HCT116 (cell line): ENCODE measurements at regions not wholly inside any gene's neighbourhood (a gene's known extent, or its start where the extent isn't known, plus 50 kb on each side); places are given as distances from the start of the nearest gene placed in this dataset.

Experiments used
- ATAC-seq: fragments of 200-7000 bp; cut with Tn5 transposase; 2 replicates; pipeline ENCODE4 v1.9.1; 2020; ENCODE audit warnings: mild to moderate bottlenecking, moderate library complexity
- BruUV-seq: library from RNA; stranded (reverse); fragments of 400-500 nt; replicated peaks from 2 replicates; lab custom pipeline; 2021; lab: Mats Ljungman, UMichigan
- CTCF ChIA-PET: fragments of 300-600 bp; sonication (Branson Sonifier 250); formaldehyde crosslinking; loops from one replicate; lab custom pipeline; 2021; ENCODE audit warnings: antibody characterized with exemption; lab: Charles Lee
- POLR2A ChIA-PET: fragments of 300-600, 350-600 bp; sonication (Branson Sonifier 250); formaldehyde crosslinking; loops from one replicate; lab custom pipeline; 2021; ENCODE audit warnings: antibody characterized with exemption; lab: Charles Lee
- RAD21 ChIA-PET, 2 experiments: fragments of 300-600 bp; sonication (Branson Sonifier 250); formaldehyde crosslinking; loops; one replicate each; lab custom pipeline; 2023; ENCODE audit warnings: low total read pairs in 2 of 2; ENCODE audit not compliant: uncharacterized antibody in 2 of 2, unreplicated experiment in 2 of 2, low non-redundant PET in 1 of 2; lab: Charles Lee
- DNase-seq: peaks from one replicate; pipeline ENCODE4 v3.0.0-alpha.2; 2010; ENCODE audit warnings: low read depth, low spot score
- H2AFZ ChIP-seq: fragments of 200-600 bp; shearing (Covaris generic), sonication (generic); 2 replicates; pipeline ENCODE4 v1.6.1; 2017; ENCODE audit warnings: low read depth, mixed run types, mixed read lengths, antibody characterized with exemption, low read length; ENCODE audit not compliant: poor library complexity, severe bottlenecking
- H3K27ac ChIP-seq: 2 replicates; pipeline ENCODE4 v1.5.1; 2012; ENCODE audit warnings: low read depth, low read length
- H3K27me3 ChIP-seq: fragments of 200-600 bp; sonication (generic); 2 replicates; pipeline ENCODE4 v1.6.1; 2016; ENCODE audit warnings: mixed run types, low read length, mixed read lengths; ENCODE audit not compliant: insufficient read depth
- H3K36me3 ChIP-seq, 2 experiments: fragments of 200-500 bp in 1 of 2; fragments of 200-600 bp in 1 of 2; sonication (Bioruptor generic) in 1 of 2; sonication (generic) in 1 of 2; 2 replicates each; pipeline versions ENCODE4 v1.5.1 to v1.6.1; 2014 to 2016; ENCODE audit warnings: low read length in 2 of 2, inconsistent platforms in 1 of 2, mixed read lengths in 1 of 2, mixed run types in 1 of 2; ENCODE audit not compliant: insufficient read depth in 2 of 2, control insufficient read depth in 1 of 2
- H3K4me1 ChIP-seq, 2 experiments: fragments of 200-600 bp in 1 of 2; sonication (generic) in 1 of 2; 2 replicates each; pipeline versions ENCODE4 v1.5.1 to v1.6.1; 2012 to 2017; ENCODE audit warnings: low read length in 2 of 2, inconsistent platforms in 1 of 2, mild to moderate bottlenecking in 1 of 2, mixed read lengths in 1 of 2, mixed run types in 1 of 2, moderate library complexity in 1 of 2; ENCODE audit not compliant: insufficient read depth in 2 of 2, control insufficient read depth in 1 of 2
- H3K4me2 ChIP-seq: fragments of 200-600 bp; sonication (generic); 2 replicates; pipeline ENCODE4 v1.6.1; 2017; ENCODE audit warnings: mixed run types, low read length, mixed read lengths
- H3K4me3 ChIP-seq, 2 experiments: fragments of 200-600 bp in 1 of 2; sonication (generic) in 1 of 2; replicated peaks in 1 of 2; 2 replicates each; pipeline ENCODE4 v1.5.1; 2011 to 2016; ENCODE audit warnings: low read length in 2 of 2, control low read depth in 1 of 2, low read depth in 1 of 2, mild to moderate bottlenecking in 1 of 2, mixed read lengths in 1 of 2, mixed run types in 1 of 2
- H3K79me2 ChIP-seq: fragments of 200-600 bp; sonication (generic); 2 replicates; pipeline ENCODE4 v1.6.1; 2017; ENCODE audit warnings: mild to moderate bottlenecking, mixed run types, low read length, moderate library complexity, mixed read lengths; ENCODE audit not compliant: insufficient read depth
- H3K9ac ChIP-seq: fragments of 200-600 bp; sonication (generic); 2 replicates; pipeline ENCODE4 v1.6.1; 2016; ENCODE audit warnings: low read length, mixed read lengths
- H3K9me2 ChIP-seq: fragments of 200-600 bp; sonication (generic), shearing (Covaris generic); 2 replicates; pipeline ENCODE4 v1.6.1; 2017; ENCODE audit warnings: mixed run types, mild to moderate bottlenecking, moderate library complexity; ENCODE audit not compliant: insufficient read depth
- H3K9me3 ChIP-seq, 2 experiments: fragments of 200-500 bp in 1 of 2; fragments of 200-600 bp in 1 of 2; sonication (Bioruptor generic) in 1 of 2; sonication (generic) in 1 of 2; 2 replicates each; pipeline ENCODE4 v1.6.1; 2014 to 2017; ENCODE audit warnings: low read length in 2 of 2, mixed read lengths in 2 of 2, inconsistent platforms in 1 of 2, low read depth in 1 of 2, mild to moderate bottlenecking in 1 of 2, mixed run types in 1 of 2, moderate library complexity in 1 of 2; ENCODE audit not compliant: control insufficient read depth in 1 of 2, insufficient read depth in 1 of 2
- H4K20me1 ChIP-seq: fragments of 200-600 bp; sonication (generic), shearing (Covaris generic); 2 replicates; pipeline ENCODE4 v1.6.1; 2017; ENCODE audit warnings: mixed run types, mild to moderate bottlenecking, moderate library complexity; ENCODE audit not compliant: insufficient read depth
- ATF3 ChIP-seq: IDR thresholded peaks from 2 replicates; pipeline ENCODE4 v1.6.1; 2012
- CBX3 ChIP-seq: IDR thresholded peaks from 2 replicates; pipeline ENCODE4 v1.6.1; 2012; ENCODE audit warnings: low read depth
- CEBPB ChIP-seq: IDR thresholded peaks from 2 replicates; pipeline ENCODE4 v1.6.1; 2012; ENCODE audit warnings: low read depth
- CTCF ChIP-seq, 3 experiments: fragments of 200-600 bp in 1 of 3; sonication (generic) in 1 of 3; IDR thresholded peaks in 2 of 3; conservative IDR thresholded peaks in 1 of 3; 2 replicates each; pipeline ENCODE4 v1.5.1; 2012 to 2017; ENCODE audit warnings: low read depth in 2 of 3, low read length in 2 of 3, antibody characterized with exemption in 1 of 3, borderline replicate concordance in 1 of 3, control low read depth in 1 of 3, mild to moderate bottlenecking in 1 of 3, mixed read lengths in 1 of 3, mixed run types in 1 of 3, moderate library complexity in 1 of 3; ENCODE audit not compliant: insufficient read depth in 1 of 3
- ELF1 ChIP-seq: IDR thresholded peaks from 2 replicates; pipeline ENCODE4 v1.6.1; 2012; ENCODE audit warnings: low read depth, borderline replicate concordance
- JUND ChIP-seq: IDR thresholded peaks from 2 replicates; pipeline ENCODE4 v1.6.1; 2012
- POLR2A ChIP-seq: IDR thresholded peaks from 2 replicates; pipeline ENCODE4 v1.7.0; 2011; ENCODE audit warnings: borderline replicate concordance; ENCODE audit not compliant: insufficient read depth, insufficient read length; ENCODE audit errors: extremely low read depth
- POLR2AphosphoS5 ChIP-seq: IDR thresholded peaks from 2 replicates; pipeline ENCODE4 v1.6.1; 2011; ENCODE audit warnings: mild to moderate bottlenecking, low read depth, low read length, moderate library complexity
- REST ChIP-seq: IDR thresholded peaks from 2 replicates; pipeline ENCODE4 v1.6.1; 2012; ENCODE audit warnings: low read depth
- SIN3A ChIP-seq: IDR thresholded peaks from 2 replicates; pipeline ENCODE4 v1.6.1; 2012; ENCODE audit warnings: low read depth
- SP1 ChIP-seq: IDR thresholded peaks from 2 replicates; pipeline ENCODE4 v1.6.1; 2012; ENCODE audit warnings: low read depth
- SRF ChIP-seq: IDR thresholded peaks from 2 replicates; pipeline ENCODE4 v1.6.1; 2012; ENCODE audit warnings: low read depth
- ZFX ChIP-seq: fragments of 450-650 bp; IDR thresholded peaks from 2 replicates; pipeline ENCODE4 v1.6.1; 2017
- ZNF274 ChIP-seq: fragments of 200-500 bp; sonication (Bioruptor generic); IDR thresholded peaks from 2 replicates; pipeline ENCODE4 v1.6.1; 2014; ENCODE audit warnings: mild to moderate bottlenecking, low read depth, low read length, inconsistent platforms
- intact Hi-C: fragments of 100-400 bp; cut with micrococcal nuclease; formaldehyde crosslinking; loops from 2 replicates; pipeline ENCODE4 v1.10.0; 2022

GRCh38 chr6:134529921-134530320 is 212.0 kb upstream of the SGK1 start:
- DNase-seq: no peak
- TF ChIP-seq REST (no peak), ZNF274 (no peak), POLR2A (no peak), CEBPB (no peak), ATF3 (no peak), SIN3A (no peak), CTCF (IDR thresholded peaks at IDR 0.05 in 2 of 3, conservative IDR thresholded peaks at IDR 0.05 in 1 of 3; ENCODE audit: borderline replicate concordance in 1 of 3, insufficient read depth in 1 of 3, low read depth in 2 of 3, low read length in 2 of 3) (no peak), POLR2AphosphoS5 (no peak), SRF (no peak), ZFX (no peak), SP1 (no peak), ELF1 (no peak), JUND (no peak), CBX3 (no peak)
- Histone ChIP-seq H3K4me3 (no peak overlapping the region), H3K9me3 (no peaks in the 10 kb centered on the region), H4K20me1 (no peaks in the 10 kb centered on the region), H3K4me1 (peaks cover 0 to 6% of the 10 kb centered on the region in 2 experiments; a peak in 1 of 4 replicates), H3K9me2 (0 out of 2 replicates have a peak, but pooled peaks cover 2% of the 10 kb centered on the region), H3K27me3 (no peaks in the 10 kb centered on the region), H3K79me2 (no peaks in the 10 kb centered on the region), H2AFZ (no peak overlapping the region), H3K4me2 (no peak overlapping the region), H3K9ac (no peak overlapping the region), H3K27ac (no peak overlapping the region), H3K36me3 (no peaks in the 10 kb centered on the region)
- RAD21 ChIA-PET: no interaction called here
- CTCF ChIA-PET: no interaction called here
- BruUV-seq: no TSS peak
- POLR2A ChIA-PET: no interaction called here
- ATAC-seq: no peak
- intact Hi-C loops: loop anchor here (10.0 kb wide), 1 partner anchor 355 kb away; no protein-coding TSS in a partner anchor
